GM12872 (cell line): ENCODE measurements at regions not wholly inside any gene's neighbourhood (a gene's known extent, or its start where the extent isn't known, plus 50 kb on each side); places are given as distances from the start of the nearest gene placed in this dataset.

ENCODE experiments used
- CTCF ChIP-seq: IDR thresholded peaks from 3 replicates; pipeline ENCODE4 v1.5.1; 2011; ENCODE audit warnings: low read depth, mild to moderate bottlenecking, low read length, moderate library complexity; ENCODE audit not compliant: insufficient read depth

- no peak for TF ChIP-seq CTCF
Measured at GRCh38 chr3:675846-676245, 417.0 kb upstream of the CNTN6 start.

- TF ChIP-seq CTCF: no peak
Measured at GRCh38 chr3:683770-684169, 409.1 kb upstream of the CNTN6 start.

GRCh38 chr3:690770-691169 lies 402.1 kb upstream of the CNTN6 start:
- TF ChIP-seq CTCF: no peak

- no peak for TF ChIP-seq CTCF
Measured at GRCh38 chr3:700514-700913, 392.3 kb upstream of the CNTN6 start.

- no peak for TF ChIP-seq CTCF
Measured at GRCh38 chr3:707041-707440, 385.8 kb upstream of the CNTN6 start.

- no peak for TF ChIP-seq CTCF
Measured at GRCh38 chr3:713006-713621, 379.7 kb upstream of the CNTN6 start.

- no peak for TF ChIP-seq CTCF
Measured at GRCh38 chr3:713947-714620, 378.7 kb upstream of the CNTN6 start.

- no peak for TF ChIP-seq CTCF
Measured at GRCh38 chr3:721086-721485, 371.7 kb upstream of the CNTN6 start.
